ENCODE measurements at regions not wholly inside any gene's neighbourhood (a gene's known extent, or its start where the extent isn't known, plus 50 kb on each side); places are given as distances from the start of the nearest gene placed in this dataset.

GRCh38 chr1:78355656-78356055 is 135.1 kb upstream of the PTGFR start:
- no peak for DNase-seq (ENCODE audit: low spot score)
- in situ Hi-C loops (cut with MboI; ENCODE audit: low sequenced_read_pairs, unreplicated experiment) = no loop called here
- TF ChIP-seq, protein P1, sequence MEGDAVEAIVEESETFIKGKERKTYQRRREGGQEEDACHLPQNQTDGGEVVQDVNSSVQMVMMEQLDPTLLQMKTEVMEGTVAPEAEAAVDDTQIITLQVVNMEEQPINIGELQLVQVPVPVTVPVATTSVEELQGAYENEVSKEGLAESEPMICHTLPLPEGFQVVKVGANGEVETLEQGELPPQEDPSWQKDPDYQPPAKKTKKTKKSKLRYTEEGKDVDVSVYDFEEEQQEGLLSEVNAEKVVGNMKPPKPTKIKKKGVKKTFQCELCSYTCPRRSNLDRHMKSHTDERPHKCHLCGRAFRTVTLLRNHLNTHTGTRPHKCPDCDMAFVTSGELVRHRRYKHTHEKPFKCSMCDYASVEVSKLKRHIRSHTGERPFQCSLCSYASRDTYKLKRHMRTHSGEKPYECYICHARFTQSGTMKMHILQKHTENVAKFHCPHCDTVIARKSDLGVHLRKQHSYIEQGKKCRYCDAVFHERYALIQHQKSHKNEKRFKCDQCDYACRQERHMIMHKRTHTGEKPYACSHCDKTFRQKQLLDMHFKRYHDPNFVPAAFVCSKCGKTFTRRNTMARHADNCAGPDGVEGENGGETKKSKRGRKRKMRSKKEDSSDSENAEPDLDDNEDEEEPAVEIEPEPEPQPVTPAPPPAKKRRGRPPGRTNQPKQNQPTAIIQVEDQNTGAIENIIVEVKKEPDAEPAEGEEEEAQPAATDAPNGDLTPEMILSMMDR (IDR thresholded peaks at IDR 0.05; ENCODE audit: borderline replicate concordance, control extremely low read depth, extremely low read depth, insufficient read depth, missing control alignments) = no peak

- in situ Hi-C loops (cut with MboI; ENCODE audit: low sequenced_read_pairs, unreplicated experiment) = no loop called here
- TF ChIP-seq, protein P1 (IDR thresholded peaks at IDR 0.05; ENCODE audit: borderline replicate concordance, control extremely low read depth, extremely low read depth, insufficient read depth, missing control alignments) = no peak
Measured at GRCh38 chr1:78358165-78358564, 132.6 kb upstream of the PTGFR start.

DNA sequence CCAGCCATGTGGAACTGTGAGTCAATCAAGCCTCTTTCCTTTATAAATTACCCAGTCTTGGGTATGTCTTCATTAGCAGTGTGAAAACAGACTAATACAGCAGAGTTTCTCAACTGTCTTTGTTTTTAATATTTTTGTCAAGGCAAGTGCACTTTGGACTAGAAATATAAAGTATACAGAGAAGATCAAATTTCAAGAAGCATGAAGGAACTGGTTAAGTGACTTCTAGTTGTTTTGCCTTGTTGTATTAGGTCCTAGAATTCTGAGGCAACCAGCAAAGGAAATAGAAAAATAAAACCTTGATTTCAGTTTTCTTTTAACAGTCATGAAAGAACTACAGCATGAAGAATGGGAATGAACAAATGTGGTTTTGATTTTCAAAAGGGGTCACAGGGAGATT is 131.1 kb upstream of the PTGFR start:
- in situ Hi-C loops (cut with MboI; ENCODE audit: low sequenced_read_pairs, unreplicated experiment) = no loop called here
- TF ChIP-seq, protein P1 (IDR thresholded peaks at IDR 0.05; ENCODE audit: borderline replicate concordance, control extremely low read depth, extremely low read depth, insufficient read depth, missing control alignments) = no peak
- DNase-seq (ENCODE audit: low spot score) = no peak

More at GRCh38 chr1:78358165-78358564, 132.6 kb upstream of the PTGFR start:
- no peak for DNase-seq (ENCODE audit: low spot score)

- TF ChIP-seq, protein P1 (IDR thresholded peaks at IDR 0.05; ENCODE audit: borderline replicate concordance, control extremely low read depth, extremely low read depth, insufficient read depth, missing control alignments) = no peak
- in situ Hi-C loops (cut with MboI; ENCODE audit: low sequenced_read_pairs, unreplicated experiment) = no loop called here
- no peak for DNase-seq (ENCODE audit: low spot score)
Measured at GRCh38 chr1:78360584-78360983, 130.2 kb upstream of the PTGFR start.

DNA sequence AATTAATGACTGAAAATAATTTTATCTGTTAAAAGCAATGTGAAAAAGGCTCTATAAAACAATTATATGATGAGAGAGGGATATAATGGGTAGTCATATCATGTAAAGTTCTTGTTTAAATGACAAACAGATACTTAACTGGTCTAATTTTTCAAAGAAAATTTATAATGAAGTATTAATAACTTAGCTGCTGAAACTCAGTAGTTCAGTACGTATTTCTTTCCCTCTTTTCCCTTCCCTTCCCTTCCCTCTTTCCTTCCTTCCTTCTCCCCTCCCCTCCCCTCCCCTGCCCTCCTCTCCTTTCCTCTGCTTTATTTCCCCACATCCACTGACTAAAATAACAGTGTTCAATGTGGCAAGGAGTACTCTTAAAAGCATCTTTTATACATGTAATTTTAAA is 123.1 kb upstream of the PTGFR start:
- TF ChIP-seq, protein P1 (IDR thresholded peaks at IDR 0.05; ENCODE audit: borderline replicate concordance, control extremely low read depth, extremely low read depth, insufficient read depth, missing control alignments) = no peak
- in situ Hi-C loops (cut with MboI; ENCODE audit: low sequenced_read_pairs, unreplicated experiment) = no loop called here
- no peak for DNase-seq (ENCODE audit: low spot score)

DNA sequence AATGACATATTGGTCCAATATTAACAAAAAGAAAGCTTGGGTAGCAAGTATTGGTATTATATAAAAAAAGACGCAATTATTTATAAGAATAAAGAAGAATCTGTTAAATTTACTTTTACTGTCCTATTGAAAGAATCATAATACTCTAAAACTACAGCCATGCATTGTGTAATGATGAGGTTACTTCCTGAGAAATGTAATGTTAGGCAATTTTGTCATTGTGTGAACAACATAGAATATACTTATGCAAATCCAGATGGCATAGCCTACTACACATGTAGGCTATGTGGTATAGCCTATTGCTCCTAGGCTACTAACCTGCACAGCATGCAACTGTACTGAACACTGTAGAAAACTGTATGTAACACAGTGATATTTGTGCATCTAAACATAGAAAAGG is 121.2 kb upstream of the PTGFR start:
- TF ChIP-seq, protein P1 (IDR thresholded peaks at IDR 0.05; ENCODE audit: borderline replicate concordance, control extremely low read depth, extremely low read depth, insufficient read depth, missing control alignments) = no peak
- DNase-seq (ENCODE audit: low spot score) = no peak
- in situ Hi-C loops (cut with MboI; ENCODE audit: low sequenced_read_pairs, unreplicated experiment) = no loop called here

GRCh38 chr1:78370356-78370755 is 120.4 kb upstream of the PTGFR start:
- in situ Hi-C loops (cut with MboI; ENCODE audit: low sequenced_read_pairs, unreplicated experiment) = no loop called here
- DNase-seq (ENCODE audit: low spot score) = no peak
- TF ChIP-seq, protein P1 (IDR thresholded peaks at IDR 0.05; ENCODE audit: borderline replicate concordance, control extremely low read depth, extremely low read depth, insufficient read depth, missing control alignments) = no peak

Measured in GM13976 (cell line).